Activated CD8-positive, alpha-beta memory T cell treated with anti-CD3 and anti-CD28 coated beads, Interleukin-2, amount 50 U/mL, for 24 hours (primary cell): ENCODE measurements at regions not wholly inside any gene's neighbourhood (a gene's known extent, or its start where the extent isn't known, plus 50 kb on each side); places are given as distances from the start of the nearest gene placed in this dataset.

Experiments
- DNase-seq: peaks from one replicate; pipeline ENCODE4 v3.0.0-alpha.2; 2020; ENCODE audit errors: extremely low read depth

DNA sequence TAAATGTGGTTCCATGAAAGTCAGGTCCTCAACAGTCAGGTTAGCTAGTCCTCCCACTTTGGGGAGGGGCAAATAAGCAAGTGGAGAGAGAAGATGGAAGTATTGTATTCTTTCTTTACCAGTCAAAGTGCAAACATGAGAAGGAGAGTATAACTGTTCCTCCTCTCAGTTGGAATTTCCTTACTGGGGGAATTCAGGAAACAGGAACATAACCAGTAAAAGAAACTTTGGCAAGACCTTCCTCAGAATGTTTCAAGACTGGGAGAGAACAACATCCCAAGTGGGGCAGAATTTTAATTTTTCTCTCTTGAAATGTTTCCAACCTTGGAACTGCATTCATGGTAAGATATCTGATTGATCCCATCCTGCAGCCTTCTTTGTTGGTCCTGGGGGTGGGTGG is 552.4 kb upstream of the TNP1 start:
- DNase-seq, result no peak

GRCh38 chr2:217410681-217410960 is 550.8 kb upstream of the TNP1 start:
- no peak for DNase-seq

- no peak for DNase-seq
Measured at GRCh38 chr2:217409949-217410680, 550.3 kb upstream of the TNP1 start.

DNA sequence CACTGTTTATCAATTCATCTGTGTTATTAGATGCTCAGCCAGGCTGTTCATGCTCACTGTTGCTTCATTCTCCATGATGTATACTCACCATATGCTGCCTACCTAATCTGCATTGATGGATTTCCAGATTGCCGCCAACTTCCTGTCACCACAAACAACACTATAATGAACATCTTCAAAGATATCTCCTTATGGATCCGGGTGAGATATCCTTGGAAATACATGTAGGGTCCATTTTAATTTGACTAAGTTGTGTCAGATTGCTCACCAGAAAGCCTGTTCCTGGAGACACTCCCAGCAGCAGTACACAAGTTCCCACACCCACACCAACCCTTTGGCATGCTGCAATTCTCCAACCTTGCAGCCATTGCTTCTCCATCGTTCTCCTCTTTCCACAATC is 547.5 kb upstream of the TNP1 start:
- no peak for DNase-seq

GRCh38 chr2:217404236-217404760 is 544.4 kb upstream of the TNP1 start:
- DNase-seq, result no peak

DNA sequence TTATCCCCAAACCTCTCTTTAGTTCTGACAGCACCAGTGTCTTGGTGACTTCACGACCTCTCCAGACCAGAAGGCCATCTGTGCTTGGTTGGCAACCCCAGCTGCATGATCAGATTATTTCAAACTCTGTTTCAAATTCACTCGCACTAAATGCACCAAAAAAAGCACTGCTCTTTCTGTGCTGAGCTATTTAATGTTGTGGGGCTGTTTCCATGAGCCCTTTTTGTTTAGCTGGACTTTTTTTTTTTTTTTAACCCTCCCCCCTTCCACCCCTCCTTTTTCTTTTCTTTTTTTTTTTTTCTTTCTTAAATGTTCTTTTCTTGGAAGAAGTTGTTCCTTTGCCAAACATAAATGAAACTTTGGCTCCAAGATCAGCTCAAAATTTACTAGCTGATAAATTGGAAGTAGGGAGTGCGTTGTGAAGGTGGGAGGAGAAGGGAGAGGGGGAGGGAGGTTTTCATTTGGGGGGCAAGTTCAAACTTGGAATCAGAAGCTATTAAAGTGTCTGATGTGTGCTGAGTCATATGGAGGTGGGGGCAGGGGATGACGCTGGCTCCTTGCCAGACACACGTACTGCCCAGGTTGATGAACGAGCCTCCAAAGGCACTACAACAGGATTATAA is 543.0 kb upstream of the TNP1 start:
- DNase-seq, result no peak

DNA sequence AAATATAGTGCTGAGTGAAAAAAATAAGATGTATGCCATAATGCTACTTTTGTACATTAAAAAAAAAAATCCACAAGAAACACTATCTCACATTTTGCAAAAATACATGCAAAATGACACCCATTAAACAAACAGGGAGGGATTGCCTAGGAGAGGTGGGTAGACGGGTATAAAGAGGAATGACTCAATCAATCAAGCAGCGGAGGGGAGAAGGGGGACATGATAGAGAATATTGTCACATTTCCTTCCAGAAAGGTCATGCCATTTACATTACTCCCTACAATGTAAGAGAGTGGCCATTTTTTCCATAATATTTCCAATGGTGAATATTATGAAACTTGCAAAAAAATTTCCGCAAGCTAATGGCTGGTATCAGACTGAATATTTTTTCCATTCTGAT is 542.3 kb upstream of the TNP1 start:
- no peak for DNase-seq

- no peak for DNase-seq
Measured at GRCh38 chr2:217399291-217399690, 539.4 kb upstream of the TNP1 start.

- no peak for DNase-seq
Measured at GRCh38 chr2:217398860-217399259, 539.0 kb upstream of the TNP1 start.

GRCh38 chr2:217398101-217398500 is 538.2 kb upstream of the TNP1 start:
- no peak for DNase-seq

DNA sequence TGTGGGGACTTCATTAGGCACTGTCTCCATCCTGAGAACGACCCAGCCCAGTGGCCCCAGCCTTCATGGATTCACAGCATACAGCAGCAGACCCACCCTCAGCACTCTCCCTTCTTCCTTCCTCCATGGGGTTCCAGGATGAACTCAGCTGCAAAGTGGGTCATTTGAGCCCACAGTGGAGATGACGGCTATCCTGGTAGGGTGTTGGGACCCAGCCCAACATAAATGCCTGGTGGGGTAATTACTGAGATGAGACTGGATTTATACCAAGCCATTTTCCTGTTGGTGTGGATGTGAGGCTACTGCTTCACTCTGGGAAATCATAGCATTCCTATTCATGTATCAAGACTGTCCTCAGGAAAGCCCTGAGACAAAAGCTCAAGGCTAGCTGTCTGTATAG is 536.7 kb upstream of the TNP1 start:
- DNase-seq, result no peak

- no peak for DNase-seq
Measured at GRCh38 chr2:217396165-217396564, 536.3 kb upstream of the TNP1 start.

- DNase-seq, result no peak
Measured at GRCh38 chr2:217394510-217395351, 534.9 kb upstream of the TNP1 start.

GRCh38 chr2:217393585-217394032 is 533.7 kb upstream of the TNP1 start:
- DNase-seq, result no peak

DNA sequence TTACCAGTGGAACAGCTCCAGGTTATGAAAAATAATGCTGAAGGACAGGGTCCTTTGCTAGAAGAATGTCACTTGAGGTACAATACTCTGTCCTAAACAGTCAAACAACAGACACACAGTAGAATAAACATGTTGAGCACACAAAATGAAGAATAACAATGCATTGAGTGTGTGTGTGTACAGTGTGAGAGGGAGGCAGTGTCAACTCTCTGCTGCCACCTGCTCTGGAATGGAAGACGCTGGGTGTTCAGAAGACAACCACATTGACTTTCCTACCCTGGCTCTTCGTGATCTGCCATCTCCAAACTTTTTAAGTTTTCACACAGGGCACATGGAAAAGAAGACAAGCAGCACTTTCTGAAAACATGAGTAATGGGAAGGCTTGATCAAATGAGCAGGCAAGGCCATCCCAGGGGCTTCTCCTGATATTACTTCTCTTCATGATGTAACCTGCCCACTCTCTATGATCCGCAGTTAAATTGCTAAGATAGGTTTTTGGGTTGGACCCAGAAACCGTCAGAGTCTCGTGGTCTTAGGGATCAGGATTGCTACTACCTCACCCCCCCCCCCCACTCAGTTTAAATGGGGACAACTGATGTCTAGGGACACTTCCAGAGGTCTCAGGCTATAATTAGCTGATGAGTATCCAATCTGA is 533.2 kb upstream of the TNP1 start:
- no peak for DNase-seq

DNA sequence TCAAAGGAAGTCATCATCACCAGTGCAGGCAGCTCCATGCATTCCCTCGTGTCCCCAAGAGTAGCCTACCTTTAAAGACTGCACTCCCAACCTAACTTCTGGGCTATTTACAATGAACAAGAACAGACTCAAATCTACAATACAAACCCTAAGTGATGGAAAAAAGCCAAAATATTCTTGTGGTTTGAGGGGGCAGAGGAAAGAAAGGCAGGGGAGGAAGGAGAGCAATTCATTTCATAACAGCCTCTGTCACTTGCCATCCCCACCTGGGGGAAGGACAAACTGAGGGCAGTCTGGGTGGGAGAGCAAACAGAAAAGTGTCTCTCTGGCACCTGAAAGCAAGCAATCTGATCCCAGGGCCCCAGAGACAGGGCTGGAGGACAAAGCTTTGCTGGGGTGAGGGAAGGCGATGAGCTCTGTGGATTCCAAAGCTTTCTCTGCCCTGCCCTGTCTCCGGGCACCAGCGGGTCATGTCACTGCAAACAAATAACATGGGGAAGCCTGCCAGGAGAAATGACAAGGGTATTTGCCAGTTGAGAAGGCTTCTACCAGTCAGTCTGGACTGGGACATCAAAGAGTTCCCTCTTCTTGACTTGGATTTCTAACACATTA is 528.0 kb upstream of the TNP1 start:
- no peak for DNase-seq

DNA sequence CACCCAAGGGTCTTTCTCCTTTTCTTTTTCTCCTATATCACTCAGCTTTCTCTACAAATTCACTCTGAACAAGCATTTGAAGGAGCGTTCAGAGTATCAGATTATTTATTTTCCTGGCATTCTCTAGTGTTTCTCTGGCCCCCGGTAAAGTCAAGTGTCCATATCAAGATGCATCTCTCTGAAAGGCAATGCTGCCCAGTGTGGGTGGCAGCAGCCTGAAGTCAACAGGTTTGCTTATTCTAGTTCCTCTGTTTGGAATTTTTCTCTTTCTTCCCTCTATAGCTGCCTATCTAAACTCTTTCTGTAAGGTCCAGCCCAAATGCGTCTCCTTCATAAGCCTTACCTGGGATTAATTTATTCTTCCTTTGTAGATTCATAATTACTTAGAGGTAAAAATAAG is 526.2 kb upstream of the TNP1 start:
- no peak for DNase-seq

GRCh38 chr2:217383620-217384019 is 523.8 kb upstream of the TNP1 start:
- DNase-seq, result no peak

- DNase-seq, result no peak
Measured at GRCh38 chr2:217382794-217383193, 522.9 kb upstream of the TNP1 start.

GRCh38 chr2:217379807-217380206 is 519.9 kb upstream of the TNP1 start:
- no peak for DNase-seq

GRCh38 chr2:217372794-217373193 is 512.9 kb upstream of the TNP1 start:
- DNase-seq, result no peak

DNA sequence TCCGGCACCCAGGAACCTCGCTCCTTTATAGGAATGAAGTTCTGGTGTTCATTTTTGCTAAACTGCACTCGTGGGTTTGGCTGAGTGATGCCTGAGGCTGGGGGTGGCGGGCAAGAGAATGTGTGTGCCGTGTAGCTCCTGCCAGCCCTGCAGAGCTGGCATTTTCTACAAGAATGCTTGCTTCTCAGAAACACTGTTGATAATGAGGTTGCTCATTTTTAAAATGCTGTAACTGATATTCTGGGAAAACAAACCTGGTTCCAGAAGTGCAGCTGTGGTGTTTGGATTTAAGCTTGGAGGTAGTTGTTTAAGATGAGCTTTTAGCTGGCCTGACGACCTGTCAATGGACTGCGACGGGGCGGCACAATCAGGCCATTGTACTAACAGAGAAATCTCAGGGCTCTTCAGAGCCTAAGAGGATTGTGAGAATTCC is 511.9 kb upstream of the TNP1 start:
- no peak for DNase-seq
